Kidney (tissue), 13 donors: ENCODE measurements at regions not wholly inside any gene's neighbourhood (a gene's known extent, or its start where the extent isn't known, plus 50 kb on each side); places are given as distances from the start of the nearest gene placed in this dataset.
"Not testable (repeated sequence)": the region's sequence is repeated elsewhere in the genome, so short reads cannot be mapped to it uniquely, and the experiment has no call there.

Source experiments
- DNase-seq, 5 donors: peaks; one replicate each; pipeline ENCODE4 v3.0.0-alpha.2; 2013 to 2020
- FAIRE-seq: peaks from 2 replicates; lab custom pipeline; 2012; peaks lifted over from hg19 to GRCh38; lab: Jason Lieb, UNC
- H3K27ac ChIP-seq, 2 donors: one replicate each; pipeline ENCODE4 v1.7.0; 2013; ENCODE audit warnings: low read depth in 2 of 2, low read length in 2 of 2, inconsistent platforms in 1 of 2
- H3K27me3 ChIP-seq: one replicate; pipeline ENCODE4 v1.7.1; 2013; ENCODE audit warnings: low read length, inconsistent platforms; ENCODE audit not compliant: control insufficient read depth, insufficient read depth
- H3K36me3 ChIP-seq, 3 donors: one replicate each; pipeline versions ENCODE4 v1.7.0 to v1.7.1; 2013; ENCODE audit warnings: low read length in 3 of 3, control low read depth in 1 of 3, inconsistent platforms in 1 of 3; ENCODE audit not compliant: insufficient read depth in 3 of 3, control insufficient read depth in 2 of 3
- H3K4me1 ChIP-seq, 3 donors: one replicate each; pipeline versions ENCODE4 v1.7.0 to v1.7.1; 2013; ENCODE audit warnings: low read length in 3 of 3, inconsistent platforms in 1 of 3, low read depth in 1 of 3; ENCODE audit not compliant: control insufficient read depth in 2 of 3, insufficient read depth in 2 of 3
- H3K4me3 ChIP-seq, 3 donors: one replicate each; pipeline versions ENCODE4 v1.7.0 to v1.8.1; 2013; ENCODE audit warnings: low read length in 3 of 3, control low read depth in 1 of 3, inconsistent platforms in 1 of 3
- H3K9ac ChIP-seq, 3 donors: one replicate each; pipeline versions ENCODE4 v1.7.0 to v1.7.1; 2013; ENCODE audit warnings: low read length in 3 of 3, control low read depth in 1 of 3, inconsistent platforms in 1 of 3
- H3K9me3 ChIP-seq, 3 donors: one replicate each; pipeline versions ENCODE4 v1.7.0 to v1.7.1; 2013; ENCODE audit warnings: low read length in 3 of 3, control low read depth in 1 of 3, inconsistent platforms in 1 of 3; ENCODE audit not compliant: control insufficient read depth in 2 of 3, insufficient read depth in 1 of 3
- intact Hi-C: fragments of 100-400 bp; cut with DNase I; formaldehyde crosslinking; loops from one replicate; pipeline ENCODE4 v1.11.1; 2022
- TF ChIP-seq, protein P1 (sequence below): IDR thresholded peaks from 3 replicates; pipeline ENCODE4 v1.5.1; 2012; ENCODE audit warnings: mild to moderate bottlenecking, moderate library complexity, borderline replicate concordance; ENCODE audit not compliant: insufficient read depth; ENCODE audit errors: extremely low read depth
- donor health status: control.
- donor health status: control.
- donor health status: control.
- donor health status: control.
- donor health status: control.
- donor health status: DM: yes; HTN: yes; CAD: no.
- donor health status: Normal renal cell carcinoma (clear cell type).

DNA sequence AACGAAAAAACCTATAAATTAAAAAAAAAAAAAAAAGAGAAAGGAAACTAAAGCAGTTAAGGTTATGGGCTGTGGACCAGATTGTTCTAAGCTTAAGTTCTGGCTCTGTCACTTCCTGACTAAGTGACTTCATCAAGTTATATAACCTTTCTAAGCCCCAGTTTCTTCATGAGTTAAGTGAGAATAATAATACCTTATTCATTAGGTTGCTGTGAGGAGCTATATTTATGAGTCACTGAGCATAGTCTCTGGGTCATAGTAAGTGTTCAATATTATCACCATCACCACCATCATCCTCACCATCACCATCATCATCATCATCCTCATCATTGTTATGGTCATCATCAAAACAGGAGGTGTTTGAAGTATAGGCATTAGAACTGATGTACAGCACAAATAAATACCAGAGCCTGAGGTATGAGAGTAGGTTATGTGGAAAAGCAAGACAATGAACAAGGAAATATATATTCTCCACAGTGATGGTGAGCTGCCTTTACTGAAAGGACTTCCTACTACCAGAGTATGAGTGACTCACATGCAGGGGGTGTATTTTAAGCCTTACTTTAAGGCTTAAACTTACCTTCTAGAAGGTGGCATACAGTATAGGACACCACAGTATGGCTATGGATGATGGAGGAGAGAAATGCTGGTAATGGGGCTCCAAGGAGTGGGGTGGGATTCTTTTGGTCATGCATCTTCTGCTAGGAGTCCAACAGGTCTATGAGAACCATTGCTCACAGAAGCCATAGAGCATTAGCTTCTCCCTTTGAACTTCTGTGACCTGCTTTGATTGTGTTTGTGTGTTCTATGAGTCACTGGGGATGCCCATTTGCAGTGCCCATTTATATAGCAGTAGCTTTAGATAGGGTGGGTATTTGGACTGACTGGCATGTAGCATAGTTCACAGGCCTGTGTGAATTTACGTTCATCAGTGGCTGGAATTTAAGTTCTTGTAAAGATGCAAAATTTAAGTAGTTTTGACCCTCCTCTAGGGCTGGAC, 104.4 kb downstream of the KLF5 start:
- intact Hi-C loops, result no loop called here
- no peaks in the 10 kb centered on the region for H3K9me3 ChIP-seq
- H3K27me3 ChIP-seq, result no peaks in the 10 kb centered on the region
- H3K9ac ChIP-seq, result no peak overlapping the region
- FAIRE-seq (no peak), DNase-seq (no peak)
- H3K4me1 ChIP-seq, result peaks cover 0 to 7% (median 0%) of the 10 kb centered on the region in 3 donors
- no peak overlapping the region for H3K4me3 ChIP-seq
- no peaks in the 10 kb centered on the region for H3K36me3 ChIP-seq
- no peak overlapping the region for H3K27ac ChIP-seq
- TF ChIP-seq, protein P1, sequence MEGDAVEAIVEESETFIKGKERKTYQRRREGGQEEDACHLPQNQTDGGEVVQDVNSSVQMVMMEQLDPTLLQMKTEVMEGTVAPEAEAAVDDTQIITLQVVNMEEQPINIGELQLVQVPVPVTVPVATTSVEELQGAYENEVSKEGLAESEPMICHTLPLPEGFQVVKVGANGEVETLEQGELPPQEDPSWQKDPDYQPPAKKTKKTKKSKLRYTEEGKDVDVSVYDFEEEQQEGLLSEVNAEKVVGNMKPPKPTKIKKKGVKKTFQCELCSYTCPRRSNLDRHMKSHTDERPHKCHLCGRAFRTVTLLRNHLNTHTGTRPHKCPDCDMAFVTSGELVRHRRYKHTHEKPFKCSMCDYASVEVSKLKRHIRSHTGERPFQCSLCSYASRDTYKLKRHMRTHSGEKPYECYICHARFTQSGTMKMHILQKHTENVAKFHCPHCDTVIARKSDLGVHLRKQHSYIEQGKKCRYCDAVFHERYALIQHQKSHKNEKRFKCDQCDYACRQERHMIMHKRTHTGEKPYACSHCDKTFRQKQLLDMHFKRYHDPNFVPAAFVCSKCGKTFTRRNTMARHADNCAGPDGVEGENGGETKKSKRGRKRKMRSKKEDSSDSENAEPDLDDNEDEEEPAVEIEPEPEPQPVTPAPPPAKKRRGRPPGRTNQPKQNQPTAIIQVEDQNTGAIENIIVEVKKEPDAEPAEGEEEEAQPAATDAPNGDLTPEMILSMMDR, result no peak

DNA sequence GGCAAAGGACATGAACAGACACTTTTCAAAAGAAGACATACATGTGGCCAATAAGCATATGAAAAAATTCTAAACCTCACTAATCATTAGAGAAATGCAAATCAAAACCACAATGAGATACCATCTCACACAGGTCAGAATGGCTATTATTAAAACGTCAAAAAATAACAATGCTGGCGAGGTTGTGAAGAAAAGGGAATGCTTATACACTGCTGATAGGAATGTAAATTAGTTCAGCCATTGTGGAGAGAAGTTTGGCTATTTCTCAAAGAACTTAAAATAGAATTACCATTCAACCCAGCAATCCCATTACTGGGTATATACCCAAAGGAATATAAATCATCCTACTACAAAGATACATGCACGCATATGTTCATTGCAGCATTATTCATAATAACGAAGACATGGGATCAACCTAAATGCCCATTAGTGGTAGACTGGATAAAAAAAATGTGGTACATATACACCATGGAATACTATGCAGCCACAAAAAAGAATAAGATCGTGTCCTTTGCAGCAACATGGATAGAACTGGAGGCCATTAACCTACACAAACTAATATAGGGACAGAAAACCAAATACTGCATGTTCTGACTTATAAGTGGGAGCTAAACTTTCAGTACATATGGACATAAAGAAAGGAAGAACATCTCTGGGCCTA, 101.7 kb downstream of the KLF5 start:
- FAIRE-seq, result not testable (repeated sequence)

DNA sequence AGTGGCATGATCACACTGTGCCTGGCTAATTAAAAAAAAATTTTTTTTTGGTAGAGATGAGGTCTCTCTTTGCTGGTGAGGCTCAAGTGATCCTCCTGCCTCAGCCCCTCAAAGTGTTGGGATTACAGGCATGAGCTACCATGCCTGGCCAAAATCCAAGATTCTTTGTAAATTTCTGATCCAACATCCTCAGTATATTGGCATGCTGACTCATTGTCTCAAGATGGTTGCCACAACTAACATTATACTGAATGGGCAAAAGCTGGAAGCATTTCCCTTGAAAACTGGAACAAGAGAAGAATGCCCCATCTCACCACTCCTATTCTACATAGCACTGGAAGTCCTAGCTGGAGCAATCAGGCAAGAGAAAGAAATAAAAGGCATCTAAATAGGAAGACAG, 100.0 kb downstream of the KLF5 start:
- TF ChIP-seq, protein P1, result no peak
- intact Hi-C loops, result no loop called here
- DNase-seq (no peak), FAIRE-seq (no peak)
- Histone ChIP-seq H3K9me3 (no peaks in the 10 kb centered on the region), H3K4me3 (no peak overlapping the region), H3K36me3 (no peaks in the 10 kb centered on the region), H3K9ac (no peak overlapping the region), H3K27me3 (no peaks in the 10 kb centered on the region), H3K4me1 (no peaks in the 10 kb centered on the region), H3K27ac (no peak overlapping the region)

More for the DNA sequence above, 101.7 kb downstream of the KLF5 start:
- H3K4me1 ChIP-seq, H3K27ac ChIP-seq, H3K27me3 ChIP-seq, H3K9me3 ChIP-seq, H3K9ac ChIP-seq, H3K36me3 ChIP-seq, H3K4me3 ChIP-seq, DNase-seq, intact Hi-C loops: not testable (repeated sequence)

DNA sequence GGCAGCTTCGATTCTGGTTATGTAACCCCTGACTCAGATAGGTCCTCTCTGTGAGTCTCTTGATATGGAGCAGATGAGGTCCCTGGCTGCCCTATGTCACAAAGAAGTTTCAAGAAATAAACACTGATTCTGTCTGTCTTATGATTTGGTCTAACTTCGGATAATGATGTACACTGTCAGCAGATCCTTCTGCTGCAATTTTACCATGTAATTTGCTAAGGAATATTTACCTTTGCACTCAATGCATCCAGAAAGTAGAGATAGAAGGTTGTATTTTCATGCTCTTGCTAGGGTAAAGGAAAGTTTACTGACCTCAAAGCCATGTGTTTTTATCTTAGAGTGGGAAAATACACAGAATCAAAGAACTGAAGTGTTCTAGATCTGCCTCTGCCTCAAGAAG, 98.2 kb downstream of the KLF5 start:
- Histone ChIP-seq H3K27me3 (no peaks in the 10 kb centered on the region), H3K4me1 (no peaks in the 10 kb centered on the region), H3K4me3 (no peak overlapping the region), H3K27ac (no peak overlapping the region), H3K9me3 (no peaks in the 10 kb centered on the region), H3K36me3 (no peaks in the 10 kb centered on the region), H3K9ac (no peak overlapping the region)
- TF ChIP-seq, protein P1, result no peak
- DNase-seq (no peak), FAIRE-seq (no peak)
- intact Hi-C loops, result no loop called here
